ENCODE measurements at regions not wholly inside any gene's neighbourhood (a gene's known extent, or its start where the extent isn't known, plus 50 kb on each side); places are given as distances from the start of the nearest gene placed in this dataset.
"Not testable (repeated sequence)": the region's sequence is repeated elsewhere in the genome, so short reads cannot be mapped to it uniquely, and the experiment has no call there.

- WGBS, 10 experiments = 5 to 100% (median 79%) methylated on average over 2 to 7 of the region's 9 CpGs; no CpG with 5 or more reads in 4 of the 10 experiments
- ATAC-seq (replicated peaks in 6 of 8) = no peak
- in situ Hi-C loops (cut with MboI; ENCODE audit: low pct_unique_long_range_greater_than_20kb in 2 of 9, low sequenced_read_pairs in 9 of 9, unreplicated experiment in 9 of 9) = no loop called here
- Histone ChIP-seq H3K4me3 (no peak overlapping the region), H3K4me1 (replicated peaks in 1 of 2) (no peaks in the 10 kb centered on the region), H3K27ac (no peak overlapping the region)
These were observed 576.5 kb upstream of the EDIL3 start for GRCh38 chr5:84961193-84961592.

GRCh38 chr5:84961903-84962302 lies 577.2 kb upstream of the EDIL3 start:
- ATAC-seq (replicated peaks in 6 of 8) = no peak
- Histone ChIP-seq H3K4me1 (replicated peaks in 1 of 2) (no peaks in the 10 kb centered on the region), H3K27ac (no peak overlapping the region), H3K4me3 (no peak overlapping the region)
- in situ Hi-C loops (cut with MboI; ENCODE audit: low pct_unique_long_range_greater_than_20kb in 2 of 9, low sequenced_read_pairs in 9 of 9, unreplicated experiment in 9 of 9) = no loop called here
- WGBS, 10 experiments = 60 to 100% (median 100%) methylated on average over 1 of the region's 3 CpGs; no CpG with 5 or more reads in 7 of the 10 experiments

DNA sequence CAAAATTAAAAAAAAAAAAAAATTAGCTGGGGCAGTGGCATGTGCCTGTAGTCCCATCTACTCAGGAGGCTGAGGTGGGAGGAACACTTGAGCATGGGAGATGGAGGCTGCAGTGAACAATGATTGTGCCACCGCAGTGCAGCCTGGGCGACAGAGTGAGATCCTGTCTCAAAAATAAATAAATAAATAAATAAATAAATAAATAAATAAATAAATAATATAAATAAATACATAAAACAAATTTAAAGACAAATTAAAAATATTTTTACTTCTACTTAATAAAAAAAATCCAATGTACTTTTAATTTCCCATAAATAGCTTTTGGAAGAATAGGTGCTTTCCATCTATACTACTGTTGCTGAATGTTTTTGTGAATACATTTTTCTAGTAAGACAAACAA lies 598.4 kb upstream of the EDIL3 start:
- no peak overlapping the region for H3K4me3 ChIP-seq
- in situ Hi-C loops (cut with MboI; ENCODE audit: low pct_unique_long_range_greater_than_20kb in 2 of 9, low sequenced_read_pairs in 9 of 9, unreplicated experiment in 9 of 9) = no loop called here
- no peaks in the 10 kb centered on the region for H3K4me1 ChIP-seq (replicated peaks in 1 of 2)
- H3K27ac ChIP-seq = no peak overlapping the region
- 7 to 100% (median 60%) methylated on average over 1 to 2 of the region's 2 CpGs; no CpG with 5 or more reads in 1 of the 10 experiments for WGBS, 10 experiments
- no peak for ATAC-seq (replicated peaks in 6 of 8)

DNA sequence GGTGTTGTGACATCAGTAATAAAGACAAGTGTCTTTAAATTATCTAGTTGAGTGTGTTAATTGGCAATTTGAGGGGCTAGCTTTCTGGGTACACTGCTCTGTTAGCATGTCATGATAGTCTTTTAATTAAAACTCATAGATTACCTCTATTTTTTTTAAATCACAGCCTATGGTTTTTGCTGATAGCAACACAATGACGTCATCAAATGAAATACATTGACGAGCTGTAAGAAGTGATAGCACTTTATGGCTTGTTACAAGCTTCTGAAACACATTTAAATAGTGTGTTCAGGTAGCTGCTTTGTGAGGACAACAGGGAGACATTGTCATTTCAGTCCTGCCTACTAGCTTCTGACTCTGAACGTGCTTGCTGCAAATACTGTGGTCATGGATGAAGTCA lies 600.5 kb upstream of the EDIL3 start:
- Histone ChIP-seq H3K4me3 (no peak overlapping the region), H3K27ac (no peak overlapping the region), H3K4me1 (replicated peaks in 1 of 2) (no peaks in the 10 kb centered on the region)
- WGBS, 10 experiments = 7 to 90% (median 49%) methylated on average over 1 to 3 of the region's 3 CpGs
- in situ Hi-C loops (cut with MboI; ENCODE audit: low pct_unique_long_range_greater_than_20kb in 2 of 9, low sequenced_read_pairs in 9 of 9, unreplicated experiment in 9 of 9) = no loop called here
- no peak for ATAC-seq (replicated peaks in 6 of 8)

DNA sequence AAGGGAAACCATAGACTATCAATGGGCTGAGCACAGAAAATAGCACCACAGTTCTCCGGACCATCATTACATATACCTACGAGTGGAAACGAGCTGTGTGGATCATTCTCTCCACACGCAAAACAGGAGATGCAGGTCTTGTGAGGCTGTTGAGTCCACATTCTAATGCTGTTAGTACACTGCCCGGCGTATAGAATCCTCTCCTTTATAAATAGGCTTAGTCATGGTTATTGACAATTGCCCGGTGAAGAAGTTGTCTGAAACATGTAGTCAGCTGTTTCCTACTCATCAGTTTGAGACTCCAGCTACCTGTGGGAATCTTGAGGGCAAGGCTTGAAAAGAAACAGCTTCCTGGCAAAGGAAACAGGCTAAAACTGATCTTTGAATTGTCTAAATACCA lies 602.0 kb upstream of the EDIL3 start:
- in situ Hi-C loops (cut with MboI; ENCODE audit: low pct_unique_long_range_greater_than_20kb in 2 of 9, low sequenced_read_pairs in 9 of 9, unreplicated experiment in 9 of 9) = no loop called here
- Histone ChIP-seq H3K27ac (no peak overlapping the region), H3K4me3 (no peak overlapping the region), H3K4me1 (replicated peaks in 1 of 2) (no peaks in the 10 kb centered on the region)
- 43 to 100% (median 94%) methylated on average over 2 to 7 of the region's 7 CpGs; no CpG with 5 or more reads in 2 of the 10 experiments for WGBS, 10 experiments
- ATAC-seq (replicated peaks in 6 of 8) = no peak

- in situ Hi-C loops (cut with MboI; ENCODE audit: low pct_unique_long_range_greater_than_20kb in 2 of 9, low sequenced_read_pairs in 9 of 9, unreplicated experiment in 9 of 9) = no loop called here
- Histone ChIP-seq H3K27ac (no peak overlapping the region), H3K4me3 (no peak overlapping the region), H3K4me1 (replicated peaks in 1 of 2) (no peaks in the 10 kb centered on the region)
- no peak for ATAC-seq (replicated peaks in 6 of 8)
These were observed 616.0 kb upstream of the EDIL3 start for GRCh38 chr5:85000671-85001070.

DNA sequence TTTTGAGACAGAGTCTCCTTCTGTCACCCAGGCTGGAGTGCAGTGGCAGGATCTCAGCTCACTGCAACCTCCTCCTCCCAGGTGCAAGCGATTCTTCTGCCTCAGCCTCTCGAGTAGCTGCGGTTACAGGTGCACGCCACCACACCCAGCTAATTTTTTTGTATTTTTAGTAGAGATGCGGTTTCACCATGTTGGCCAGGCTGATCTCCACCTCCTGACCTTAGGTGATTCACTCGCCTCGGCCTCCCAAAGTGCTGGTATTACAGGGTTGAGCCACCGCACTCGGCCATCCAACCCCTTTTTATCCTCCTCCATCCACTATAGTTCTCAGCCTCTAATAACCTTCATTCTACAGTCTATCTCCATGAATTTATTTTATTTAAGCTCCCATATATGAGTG lies 617.3 kb upstream of the EDIL3 start:
- 38 to 100% (median 91%) methylated on average over 1 to 9 of the region's 9 CpGs for WGBS, 10 experiments
- H3K4me1 ChIP-seq (replicated peaks in 1 of 2); H3K4me3 ChIP-seq; in situ Hi-C loops (cut with MboI; ENCODE audit: low pct_unique_long_range_greater_than_20kb in 2 of 9, low sequenced_read_pairs in 9 of 9, unreplicated experiment in 9 of 9); H3K27ac ChIP-seq; ATAC-seq (replicated peaks in 6 of 8): not testable (repeated sequence)

GRCh38 chr5:85010014-85010562 lies 625.4 kb upstream of the EDIL3 start:
- Histone ChIP-seq H3K4me1 (replicated peaks in 1 of 2) (no peaks in the 10 kb centered on the region), H3K27ac (no peak overlapping the region), H3K4me3 (no peak overlapping the region)
- no peak for ATAC-seq (replicated peaks in 6 of 8)
- in situ Hi-C loops (cut with MboI; ENCODE audit: low pct_unique_long_range_greater_than_20kb in 2 of 9, low sequenced_read_pairs in 9 of 9, unreplicated experiment in 9 of 9) = no loop called here
- 38 to 100% (median 89%) methylated on average over 2 to 4 of the region's 4 CpGs for WGBS, 10 experiments

- Histone ChIP-seq H3K27ac (no peak overlapping the region), H3K4me1 (replicated peaks in 1 of 2) (no peaks in the 10 kb centered on the region), H3K4me3 (no peak overlapping the region)
- ATAC-seq (replicated peaks in 6 of 8) = no peak
- 0 to 93% (median 73%) methylated on average over 1 to 2 of the region's 2 CpGs for WGBS, 10 experiments
- in situ Hi-C loops (cut with MboI; ENCODE audit: low pct_unique_long_range_greater_than_20kb in 2 of 9, low sequenced_read_pairs in 9 of 9, unreplicated experiment in 9 of 9) = no loop called here
These were observed 632.6 kb upstream of the EDIL3 start for GRCh38 chr5:85017261-85017660.

DNA sequence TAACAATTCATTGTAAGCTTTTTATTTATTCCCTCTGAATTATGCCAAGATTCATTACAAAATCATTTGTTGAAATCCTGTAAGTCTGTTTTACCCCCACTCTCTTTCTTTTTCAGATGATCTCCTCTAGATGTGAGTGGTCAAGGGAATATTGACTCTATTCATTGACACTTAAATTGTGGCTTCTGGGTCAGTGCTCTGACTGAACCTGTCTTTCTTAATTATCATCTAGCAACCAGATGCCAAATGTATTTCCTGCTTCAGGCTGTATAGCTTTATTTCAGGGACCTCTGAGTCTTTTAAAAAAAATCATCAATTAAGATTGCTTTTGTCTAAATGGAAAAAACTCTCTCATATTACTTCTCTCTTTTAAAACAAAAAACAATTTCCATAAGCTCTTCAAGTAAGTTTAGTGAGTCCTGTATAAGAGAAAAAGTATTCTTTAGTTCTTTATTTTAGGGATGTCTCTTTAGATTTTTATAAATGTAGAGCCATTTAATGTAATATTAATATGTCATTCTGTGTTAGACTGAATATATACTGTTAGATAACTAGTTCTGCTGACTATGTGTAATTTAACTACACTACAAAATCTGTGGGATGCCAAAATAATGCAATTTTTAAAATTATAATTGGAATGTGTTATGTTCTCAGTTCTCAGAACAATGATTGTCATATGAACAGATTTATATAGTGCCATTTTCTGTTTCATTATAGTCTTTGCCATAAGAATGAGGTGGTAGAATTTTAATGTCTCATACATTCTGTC lies 645.8 kb upstream of the EDIL3 start:
- no peak overlapping the region for H3K4me3 ChIP-seq
- no peaks in the 10 kb centered on the region for H3K4me1 ChIP-seq (replicated peaks in 1 of 2)
- in situ Hi-C loops (cut with MboI; ENCODE audit: low pct_unique_long_range_greater_than_20kb in 2 of 9, low sequenced_read_pairs in 9 of 9, unreplicated experiment in 9 of 9) = no loop called here
- peak in 2 of 8 experiments; percentile 23 to 42 for ATAC-seq (replicated peaks in 6 of 8)
- H3K27ac ChIP-seq = no peak overlapping the region

DNA sequence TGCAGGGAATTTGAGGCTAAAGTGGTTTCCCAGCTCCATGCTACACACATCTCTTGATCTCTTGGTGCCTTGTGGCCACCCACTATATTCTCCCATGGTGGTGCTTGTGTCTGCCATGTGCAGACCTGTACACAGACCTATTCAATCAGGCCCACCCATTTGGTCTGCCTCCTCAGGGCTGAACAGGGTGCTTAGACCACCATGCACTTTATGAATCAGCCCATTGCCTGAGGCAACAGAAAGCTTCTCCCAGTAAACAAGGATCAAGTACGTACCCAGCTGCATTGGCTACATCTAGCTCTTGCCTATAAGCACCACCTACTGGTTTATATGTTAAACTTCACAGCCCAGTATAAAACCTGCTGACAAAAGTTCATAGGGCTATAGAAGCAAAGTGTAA lies 664.3 kb upstream of the EDIL3 start:
- peak in 5 of 8 experiments; percentile 20 to 99 (median 67) for ATAC-seq (replicated peaks in 6 of 8)

GRCh38 chr5:85052826-85053225 lies 668.1 kb upstream of the EDIL3 start:
- no peaks in the 10 kb centered on the region for H3K4me1 ChIP-seq (replicated peaks in 1 of 2)
- H3K27ac ChIP-seq = no peak overlapping the region
- no peak for ATAC-seq (replicated peaks in 6 of 8)
- 10 to 100% (median 93%) methylated on average over 1 to 3 of the region's 3 CpGs for WGBS, 10 experiments
- no peak overlapping the region for H3K4me3 ChIP-seq
- in situ Hi-C loops (cut with MboI; ENCODE audit: low pct_unique_long_range_greater_than_20kb in 2 of 9, low sequenced_read_pairs in 9 of 9, unreplicated experiment in 9 of 9) = no loop called here

More for the DNA sequence above, 664.3 kb upstream of the EDIL3 start:
- WGBS, 10 experiments = 0 to 50% (median 20%) methylated on average over 1 of the region's 1 CpG; no CpG with 5 or more reads in 2 of the 10 experiments
- in situ Hi-C loops (cut with MboI; ENCODE audit: low pct_unique_long_range_greater_than_20kb in 2 of 9, low sequenced_read_pairs in 9 of 9, unreplicated experiment in 9 of 9) = no loop called here
- Histone ChIP-seq H3K27ac (no peak overlapping the region), H3K4me3 (no peak overlapping the region), H3K4me1 (replicated peaks in 1 of 2) (no peaks in the 10 kb centered on the region)

GRCh38 chr5:85069659-85070640 lies 685.3 kb upstream of the EDIL3 start:
- ATAC-seq (replicated peaks in 6 of 8) = peak in 1 of 8 experiments; percentile 17
- 10 to 95% (median 67%) methylated on average over 1 to 7 of the region's 8 CpGs; no CpG with 5 or more reads in 1 of the 10 experiments for WGBS, 10 experiments
- in situ Hi-C loops (cut with MboI; ENCODE audit: low pct_unique_long_range_greater_than_20kb in 2 of 9, low sequenced_read_pairs in 9 of 9, unreplicated experiment in 9 of 9) = no loop called here
- Histone ChIP-seq H3K4me1 (replicated peaks in 1 of 2) (peaks cover 0 to 5% of the 10 kb centered on the region in 2 donors), H3K4me3 (no peak overlapping the region), H3K27ac (no peak overlapping the region)
